NCI-H1930 (cell line): ENCODE measurements at regions not wholly inside any gene's neighbourhood (a gene's known extent, or its start where the extent isn't known, plus 50 kb on each side); places are given as distances from the start of the nearest gene placed in this dataset.

Experiments used
- DNase-seq, 2 experiments: peaks; one replicate each; lab custom pipeline; 2025; lab: John Stamatoyannopoulos, UW

DNA sequence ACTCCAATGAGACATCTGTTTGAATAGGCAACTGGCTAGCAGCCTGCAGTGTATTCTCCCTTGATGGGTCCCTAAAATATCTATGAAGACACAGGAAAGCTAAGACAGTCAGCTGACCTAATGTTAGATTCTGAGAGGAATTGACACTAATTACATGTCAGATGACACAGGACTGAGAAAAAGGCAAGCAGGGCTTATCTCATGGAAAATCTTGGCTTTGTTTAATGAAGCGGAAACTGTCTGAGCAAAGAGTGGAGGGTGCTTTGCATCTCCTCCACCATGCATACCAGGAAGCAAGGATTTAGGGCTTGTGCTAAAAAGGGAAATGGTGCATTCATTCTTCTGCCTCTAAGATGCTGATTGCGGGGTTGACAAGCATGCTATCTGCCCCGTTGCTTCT, 135.5 kb upstream of the GLI3 start:
- DNase-seq: no peak

DNA sequence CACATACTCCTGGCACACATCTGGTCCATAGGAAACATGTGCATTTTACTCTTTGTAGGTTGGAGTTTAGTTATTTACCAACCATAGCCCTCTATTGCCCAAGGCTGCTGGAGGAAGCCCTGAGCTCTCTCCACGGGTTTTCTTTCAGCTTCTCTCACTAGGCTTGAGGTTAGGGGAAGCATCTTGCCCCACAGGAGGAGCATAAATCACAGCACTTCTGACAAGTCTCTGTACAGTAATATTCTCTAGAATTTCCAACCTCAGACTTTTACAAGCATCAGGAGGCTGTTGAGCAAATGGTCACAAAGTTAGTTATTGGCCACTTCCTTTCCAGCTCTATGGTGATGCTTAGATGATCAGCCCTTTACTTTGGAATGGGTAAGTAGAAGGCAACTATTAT, 122.9 kb upstream of the GLI3 start:
- no peak for DNase-seq

DNA sequence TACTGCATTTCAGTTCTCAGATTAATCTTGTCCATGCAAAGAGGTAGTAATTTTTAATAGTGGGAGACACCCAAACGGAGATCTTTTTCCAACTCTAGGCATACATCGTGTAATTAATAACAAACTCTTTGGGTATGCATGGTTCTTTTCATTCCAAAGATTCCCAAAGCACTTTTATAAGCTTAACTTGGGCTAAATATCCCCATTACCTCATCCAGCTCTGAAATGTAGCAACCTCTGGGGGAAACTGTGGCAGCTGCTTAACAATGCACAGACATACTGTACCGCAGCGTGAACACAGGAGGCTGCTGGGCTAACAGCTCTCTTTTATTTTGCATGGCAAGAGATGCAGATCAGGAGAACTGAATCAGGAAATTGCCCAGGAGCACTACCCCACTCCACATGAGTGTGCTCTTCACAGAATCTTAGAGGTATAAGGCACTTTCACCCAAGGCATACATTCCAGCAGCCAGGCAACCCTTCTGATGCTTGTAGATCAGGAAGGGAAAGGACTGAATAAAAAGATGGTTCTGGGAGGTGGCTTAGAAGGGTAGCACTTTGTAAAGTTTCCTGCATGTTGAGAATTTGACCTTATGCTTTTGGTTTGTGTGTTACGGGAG, 114.4 kb upstream of the GLI3 start:
- no peak for DNase-seq

DNA sequence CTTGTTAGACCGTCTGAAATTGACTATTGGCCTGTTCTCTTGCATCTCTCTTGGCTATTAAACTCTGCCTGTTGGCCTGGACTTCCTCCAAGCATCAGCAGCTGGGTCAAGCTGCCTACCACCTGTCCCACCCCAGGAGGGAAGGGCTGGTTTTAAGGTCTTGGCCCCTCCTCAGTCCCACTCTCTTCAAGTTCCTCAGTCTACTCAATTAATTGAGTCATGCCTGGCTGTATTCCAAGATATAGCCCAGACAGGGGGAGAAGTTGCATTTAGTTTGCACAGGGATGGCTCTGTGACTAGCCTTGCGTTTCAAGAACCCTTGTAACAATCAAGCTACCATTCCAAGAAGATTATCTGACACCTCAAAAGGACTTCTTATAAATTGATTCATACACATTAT, 113.8 kb upstream of the GLI3 start:
- no peak for DNase-seq

DNA sequence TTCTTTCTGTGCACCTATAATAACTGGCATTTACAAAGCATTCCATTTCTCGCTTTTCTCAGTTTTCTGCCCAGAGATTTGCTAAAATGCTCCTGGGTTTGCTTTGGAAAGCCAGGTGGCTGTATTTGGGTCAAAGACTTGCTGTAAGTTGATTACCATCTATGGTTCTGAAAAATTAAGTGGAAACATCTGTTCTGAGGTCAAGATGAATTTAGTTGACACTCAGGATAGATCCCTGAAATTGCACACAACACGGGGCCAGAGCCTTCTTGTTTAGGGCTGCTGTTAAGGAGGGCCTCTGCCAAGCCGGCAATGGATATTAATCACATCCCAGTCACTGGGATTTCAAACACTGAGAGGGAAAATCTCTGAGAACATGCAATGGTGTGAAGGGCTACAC, 111.6 kb upstream of the GLI3 start:
- DNase-seq: no peak

DNA sequence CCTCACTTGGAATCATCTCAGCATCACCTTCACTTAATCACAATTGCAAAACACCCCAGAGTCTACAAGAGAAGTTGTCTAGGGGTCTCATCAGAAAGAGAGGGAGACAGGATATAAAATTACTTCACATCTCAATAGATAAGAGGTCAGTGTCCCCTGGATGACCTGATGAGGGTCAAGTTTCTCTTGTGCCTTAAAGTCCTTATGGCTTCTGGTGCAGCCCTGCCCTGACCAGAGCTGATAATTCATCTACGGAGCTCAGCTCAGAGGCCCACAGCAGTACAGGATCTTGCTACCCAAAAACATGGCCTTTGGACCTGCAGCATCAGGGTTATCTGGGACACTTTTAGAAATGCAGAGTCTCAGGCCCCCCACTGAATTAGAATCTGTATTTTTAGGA, 111.1 kb upstream of the GLI3 start:
- DNase-seq: no peak

DNA sequence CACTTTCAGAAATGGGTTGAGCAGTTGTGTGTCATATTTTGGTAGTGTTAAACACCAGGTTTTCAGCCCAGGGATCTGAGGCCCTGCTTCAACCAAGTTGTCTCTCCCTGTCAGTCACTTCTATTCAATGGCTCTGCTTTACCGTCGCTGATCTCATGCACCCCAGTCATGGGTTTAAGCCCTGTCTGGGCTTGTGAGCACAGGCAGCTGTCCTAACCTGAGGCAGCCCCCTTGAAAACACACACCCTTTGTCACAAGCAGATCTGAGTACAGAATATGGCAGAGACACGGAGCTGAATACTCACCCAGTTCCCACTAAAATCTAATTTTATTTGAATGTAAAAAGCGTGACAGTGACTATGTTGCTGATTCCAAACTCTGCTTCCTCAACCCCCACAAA, 110.6 kb upstream of the GLI3 start:
- no peak for DNase-seq

DNA sequence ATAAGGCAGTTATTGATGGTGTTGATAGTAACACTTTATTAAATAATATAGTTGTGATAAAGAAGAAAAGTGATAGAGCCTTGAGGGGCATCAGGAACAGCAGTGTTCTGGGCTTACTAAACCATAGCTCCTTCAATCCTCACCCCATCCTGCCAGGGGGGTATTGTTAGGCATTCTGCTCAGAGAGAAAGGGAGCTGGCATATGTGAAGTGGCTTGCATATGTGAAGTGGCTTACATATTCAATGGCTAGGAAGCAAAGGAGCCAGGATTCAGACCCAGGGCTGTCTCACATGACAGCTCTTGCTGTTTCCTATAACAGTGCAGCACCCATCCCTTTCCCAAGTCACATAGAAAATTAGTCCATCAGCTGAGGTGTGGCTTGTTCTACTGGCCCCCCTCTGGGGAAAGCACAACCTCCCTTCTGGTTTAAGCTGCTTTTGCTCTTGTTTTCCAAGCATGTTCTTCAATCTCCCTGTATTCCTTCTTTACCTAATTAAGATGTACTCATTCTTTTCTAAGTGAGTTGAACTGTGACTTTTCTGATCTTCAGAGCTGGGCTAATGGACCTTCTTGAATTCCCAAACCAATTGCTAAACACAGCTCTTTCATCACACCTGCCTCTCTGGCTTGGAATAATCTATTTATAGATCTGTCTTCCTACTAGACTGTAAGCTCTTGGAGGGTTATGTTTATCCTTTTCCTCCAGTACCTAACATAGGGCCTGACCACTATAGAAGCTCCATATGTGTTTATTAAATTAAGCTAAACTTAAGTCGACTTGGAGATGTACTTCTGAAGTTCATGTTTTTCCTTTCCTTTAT, 108.7 kb upstream of the GLI3 start:
- DNase-seq: no peak

DNA sequence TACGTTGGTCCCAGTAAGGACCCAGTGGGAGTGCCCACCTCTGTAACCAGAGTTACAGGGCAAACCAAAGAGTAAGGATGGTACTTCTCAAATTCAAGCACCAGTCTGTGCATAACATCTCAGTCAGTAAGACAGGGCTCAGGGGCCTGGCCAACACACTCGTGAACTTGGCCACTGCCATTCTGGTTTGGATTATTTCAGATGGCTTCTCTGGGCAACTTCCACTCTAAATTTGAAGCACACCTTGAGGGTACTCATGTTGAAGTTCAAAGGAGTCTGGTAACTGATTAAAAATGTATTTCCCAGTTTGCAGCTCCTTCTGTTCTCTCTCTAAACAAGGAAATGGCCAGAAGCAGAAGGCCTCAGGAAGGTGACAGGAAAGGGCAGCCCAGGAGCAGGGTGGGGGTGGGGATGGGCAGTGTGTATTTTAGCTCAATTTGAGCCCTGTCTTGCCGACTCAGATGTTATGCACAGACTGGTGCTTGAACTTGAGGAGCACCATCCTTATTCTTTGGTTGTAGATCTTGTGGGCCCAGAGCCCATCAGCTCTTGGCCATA, 107.3 kb upstream of the GLI3 start:
- no peak for DNase-seq

DNA sequence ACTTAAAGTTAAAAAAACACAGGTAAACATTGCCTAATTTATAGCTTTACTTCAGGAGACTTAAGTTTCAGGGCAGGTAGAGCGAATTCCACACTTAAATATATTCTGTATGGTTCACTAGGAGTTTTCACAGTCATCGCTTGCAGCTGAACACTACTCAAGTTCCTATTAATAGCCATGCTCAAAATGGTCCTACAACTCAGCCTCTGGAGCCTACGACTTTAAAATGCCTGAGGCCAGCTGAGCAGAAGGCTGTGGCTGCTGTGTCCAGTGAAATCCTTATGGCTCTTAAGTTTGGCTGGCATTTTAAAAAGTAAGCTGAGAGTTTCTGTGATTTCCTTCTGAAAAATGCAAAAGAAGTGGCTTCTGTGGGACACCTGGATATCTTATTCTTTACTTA, 105.4 kb upstream of the GLI3 start:
- DNase-seq: no peak

DNA sequence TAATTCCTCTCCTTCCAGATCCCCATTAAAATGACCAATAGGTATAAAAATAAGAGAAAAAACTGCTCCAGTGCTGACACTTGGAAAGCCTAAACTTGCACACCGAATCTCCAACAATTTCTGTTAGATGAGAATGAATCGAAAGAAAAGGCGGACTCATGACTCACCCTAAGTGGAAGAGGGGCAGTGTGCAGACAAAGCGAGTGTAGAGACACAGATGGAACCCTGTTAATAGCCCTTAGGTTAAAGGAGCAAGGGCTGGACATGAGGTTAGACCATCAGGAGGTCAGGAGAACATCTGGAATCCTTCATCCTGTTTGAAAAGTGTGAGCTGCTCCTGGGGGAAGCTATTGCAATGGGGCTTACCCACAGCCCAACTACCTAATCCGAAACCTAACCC, 103.4 kb upstream of the GLI3 start:
- no peak for DNase-seq

DNA sequence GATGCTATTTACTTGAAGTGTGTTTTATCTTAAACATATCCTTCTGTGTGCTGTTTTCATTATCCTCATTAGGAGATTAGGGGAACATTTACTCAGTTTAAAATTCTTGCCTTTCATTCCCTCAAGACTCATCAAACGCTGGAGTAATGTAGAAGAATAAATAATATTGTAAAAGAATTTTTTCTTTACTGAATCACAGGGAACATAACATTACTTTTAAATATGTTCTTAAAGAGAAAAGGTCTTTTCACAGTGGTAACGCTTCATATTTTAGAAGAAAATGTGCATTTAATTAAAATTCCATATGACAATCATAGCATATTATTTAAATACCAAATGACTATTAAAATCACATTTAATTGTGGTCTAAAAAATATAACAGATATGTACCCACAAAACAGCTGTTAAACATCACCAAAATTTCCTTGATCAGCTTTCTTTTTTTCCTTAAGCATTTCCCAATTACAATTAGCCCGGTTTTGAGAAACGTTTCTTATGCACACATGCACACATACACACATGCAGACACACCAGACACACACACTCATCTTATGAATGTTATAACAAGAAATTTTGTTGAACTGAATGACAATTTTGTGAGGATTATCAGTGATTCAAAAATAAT, 102.0 kb upstream of the GLI3 start:
- DNase-seq: no peak

DNA sequence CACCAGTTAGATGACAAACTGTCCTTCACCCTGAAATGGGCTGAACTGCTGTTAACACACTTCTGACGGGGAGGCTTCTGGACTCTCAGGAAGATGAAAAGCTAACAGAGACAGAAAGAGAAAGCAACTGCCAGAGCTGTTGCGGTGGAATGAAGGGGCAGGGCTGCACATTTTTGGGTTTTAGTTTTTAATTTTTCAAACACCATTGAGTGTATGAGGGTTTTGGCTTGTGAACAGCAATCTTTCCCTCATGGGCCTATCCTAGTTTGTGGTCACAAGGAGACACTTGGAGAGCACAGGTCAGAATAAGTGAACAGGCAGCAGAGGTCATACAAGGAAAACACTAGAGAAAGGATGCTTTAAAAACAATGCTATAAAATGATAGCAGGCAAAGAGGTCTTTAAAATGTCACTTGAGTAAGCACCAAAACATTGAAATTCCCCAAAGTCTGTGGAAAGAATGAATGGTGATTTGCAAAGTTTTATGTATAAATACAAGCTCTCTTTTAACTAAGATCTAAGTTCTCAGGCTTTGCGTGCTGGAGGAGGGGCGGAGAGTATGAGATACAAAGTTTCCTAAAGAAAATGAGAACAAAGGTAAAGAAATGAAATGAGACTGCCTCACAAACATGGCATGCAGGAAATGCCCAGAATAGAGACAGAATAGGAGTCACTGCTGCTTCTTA, 101.4 kb upstream of the GLI3 start:
- no peak for DNase-seq

DNA sequence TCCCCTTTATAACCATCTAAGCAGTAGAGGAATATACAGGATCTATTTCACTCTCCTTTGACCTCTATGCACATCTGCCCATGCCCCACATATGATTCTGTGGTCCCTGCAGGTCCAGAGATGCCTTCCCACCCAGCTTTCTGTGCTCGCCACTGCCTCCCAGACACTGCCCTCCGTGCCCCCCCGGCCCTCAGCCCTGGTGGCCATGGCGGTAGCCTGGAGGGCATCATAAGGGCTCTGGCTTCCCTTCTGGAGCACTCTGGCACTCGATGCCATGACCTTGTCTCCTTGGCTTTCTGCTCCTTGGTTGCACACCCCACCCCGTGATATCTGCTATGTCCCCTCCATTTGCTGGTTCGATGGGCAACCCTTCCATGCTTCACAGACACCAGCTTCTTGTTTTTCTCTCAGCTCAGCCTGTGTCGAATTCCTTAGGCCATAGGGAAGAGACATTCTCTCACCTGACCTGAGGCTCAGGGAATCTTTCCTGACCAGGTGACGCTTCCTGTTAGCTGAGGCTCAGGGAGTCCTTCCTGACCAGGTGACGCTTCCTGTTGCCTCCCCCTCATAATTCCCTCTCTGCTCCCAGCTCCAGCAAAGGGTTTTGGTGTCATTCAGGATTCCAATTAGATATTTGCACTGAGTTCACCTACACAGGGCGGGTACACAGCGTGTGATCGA, 100.4 kb upstream of the GLI3 start:
- no peak for DNase-seq

DNA sequence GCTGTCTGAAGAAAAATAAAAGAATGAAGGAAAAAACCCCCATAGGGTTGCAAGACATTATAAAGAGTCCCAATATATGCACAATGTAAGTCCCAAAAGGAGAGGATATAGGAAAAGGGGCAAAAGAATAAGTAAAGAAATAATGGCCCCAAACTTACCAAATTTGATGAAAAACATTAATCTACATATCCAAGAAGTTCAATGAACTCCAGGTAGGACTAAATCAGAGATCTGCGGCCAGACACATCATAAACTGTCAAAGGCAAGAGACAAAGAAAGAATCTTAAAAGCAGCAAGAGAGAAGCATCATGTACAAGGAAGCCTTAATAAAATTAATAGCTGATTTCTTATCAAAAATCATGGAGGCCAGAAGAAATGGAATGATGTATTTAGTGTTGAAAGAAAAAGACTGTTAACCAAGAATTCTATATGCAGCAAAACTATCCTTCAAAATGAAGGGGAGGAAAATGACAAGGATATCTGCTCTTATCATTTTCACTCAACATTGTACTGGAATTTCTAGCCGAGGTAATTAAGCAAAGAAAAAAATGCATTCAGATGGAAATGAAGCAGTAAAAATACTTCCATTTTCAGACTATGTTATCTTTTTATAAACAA, 95.7 kb upstream of the GLI3 start:
- DNase-seq: no peak

DNA sequence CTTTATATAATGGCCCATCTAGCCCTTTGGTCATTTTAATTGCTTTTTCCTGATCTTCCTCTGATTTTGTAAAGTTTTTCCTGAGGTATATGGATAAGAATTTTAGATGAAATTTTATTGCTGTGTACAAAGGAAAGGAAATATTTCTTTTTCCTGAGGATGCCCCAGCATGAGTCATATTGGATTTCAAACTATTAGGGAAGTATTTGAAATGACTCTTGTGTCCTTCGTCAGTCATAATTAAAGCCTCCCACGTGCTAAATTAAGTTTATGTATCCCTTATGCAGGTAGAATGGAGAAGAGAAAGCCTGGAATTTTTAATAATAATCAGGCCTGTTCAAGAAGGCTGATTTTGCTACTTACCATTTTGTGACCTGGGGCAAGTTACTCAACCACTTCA, 82.6 kb upstream of the GLI3 start:
- DNase-seq: no peak

DNA sequence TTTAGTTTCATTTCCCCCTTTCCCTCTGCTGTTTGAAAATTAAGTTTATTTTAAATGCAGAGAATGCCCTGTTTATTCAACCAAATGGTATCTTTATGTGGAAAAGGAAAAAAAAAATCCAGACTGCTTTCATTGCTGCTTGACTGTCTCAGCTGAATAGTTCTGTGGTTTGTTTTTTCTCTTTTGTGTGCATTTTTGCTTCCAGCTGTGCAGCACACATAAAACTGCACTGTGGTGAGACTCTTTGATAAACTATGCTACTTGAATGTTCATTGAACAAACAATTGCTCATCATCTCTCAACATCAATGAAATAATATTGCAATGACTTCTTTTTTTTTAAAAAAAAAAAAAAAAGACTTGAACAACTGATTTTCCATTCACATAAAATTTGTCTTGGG, 78.6 kb upstream of the GLI3 start:
- DNase-seq: no peak

DNA sequence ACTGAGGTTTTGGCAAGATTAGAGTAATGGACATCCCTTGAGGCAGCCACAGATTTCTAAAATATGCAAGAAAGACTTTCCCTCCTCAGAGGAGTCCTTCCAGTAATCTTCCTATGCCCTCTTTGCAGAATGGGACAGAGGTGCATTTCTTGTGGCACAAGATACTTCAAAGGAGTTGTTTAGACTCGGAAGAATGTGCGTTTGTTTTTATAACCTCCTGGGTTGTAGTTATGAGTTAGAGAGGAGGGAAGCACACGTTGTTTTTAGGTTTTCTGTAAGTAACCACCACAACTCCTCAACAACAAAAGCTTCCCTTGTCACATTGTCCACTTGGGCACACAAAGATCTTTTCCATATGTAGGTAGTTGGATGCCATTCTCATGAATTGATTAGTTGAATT, 78.1 kb upstream of the GLI3 start:
- no peak for DNase-seq

DNA sequence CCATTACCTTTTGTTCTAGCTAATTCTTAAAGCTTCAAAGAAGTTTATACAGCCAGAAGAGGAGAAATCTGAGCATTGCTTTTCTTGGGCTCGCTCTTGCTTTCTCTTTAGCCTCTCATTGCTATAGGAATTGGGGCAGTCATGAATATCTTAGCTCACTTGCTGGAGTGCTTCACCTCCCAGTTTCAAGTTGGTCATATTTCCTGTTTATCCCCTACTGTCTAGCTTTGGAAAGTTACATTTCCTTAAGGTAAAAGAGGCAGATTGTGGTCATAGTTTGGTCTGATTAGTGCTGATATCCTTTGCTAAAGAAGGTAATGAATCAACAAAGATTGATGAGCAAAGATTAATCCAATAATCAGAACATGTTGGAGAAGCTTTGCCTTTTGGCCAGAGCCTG, 77.7 kb upstream of the GLI3 start:
- no peak for DNase-seq

DNA sequence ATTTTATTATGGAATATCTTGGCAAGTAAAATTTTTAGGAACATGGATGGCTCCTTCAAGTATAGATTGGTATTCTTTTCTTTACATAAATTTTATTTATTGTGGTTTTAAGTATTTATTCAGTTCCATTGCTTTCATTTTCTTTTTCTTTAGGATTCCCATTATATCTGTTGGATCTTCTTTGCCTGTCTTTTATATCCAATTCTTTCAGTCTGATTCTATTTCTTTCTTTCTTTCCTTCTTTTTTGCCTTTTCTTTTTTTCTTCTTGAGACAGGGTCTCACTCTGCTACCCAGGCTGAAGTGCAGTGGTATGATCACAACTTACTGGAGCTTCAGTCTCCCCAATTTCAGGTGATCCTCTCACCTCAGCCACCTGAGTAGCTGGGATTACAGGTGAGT, 74.2 kb upstream of the GLI3 start:
- DNase-seq: no peak

DNA sequence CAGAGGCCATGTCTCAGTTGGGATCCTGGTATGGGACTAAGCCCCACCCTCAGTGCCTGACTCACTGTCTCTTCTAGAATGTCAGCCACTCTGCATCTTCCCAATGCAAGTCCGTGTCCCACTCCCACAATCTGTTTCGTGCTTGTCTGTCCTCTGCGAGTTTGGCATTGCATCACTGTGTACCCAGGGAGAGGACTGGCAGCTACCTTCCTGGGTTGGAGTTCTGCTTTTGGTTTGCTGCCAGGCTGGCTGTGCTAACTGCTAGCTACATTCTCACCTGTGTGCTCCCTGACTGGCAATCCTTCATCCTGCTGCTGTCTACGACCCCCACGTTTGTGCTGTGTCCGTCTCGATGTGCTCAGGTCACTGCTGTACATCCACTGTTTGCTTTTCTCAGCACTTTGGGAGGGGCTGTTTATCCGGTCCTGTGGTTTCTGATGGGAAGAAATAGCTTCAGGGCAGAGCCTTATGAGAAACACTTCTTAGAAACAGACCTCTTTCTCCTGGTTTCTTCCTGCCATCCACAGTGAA, 56.0 kb upstream of the GLI3 start:
- no peak for DNase-seq
